HG03196 (cell line): ENCODE measurements at regions not wholly inside any gene's neighbourhood (a gene's known extent, or its start where the extent isn't known, plus 50 kb on each side); places are given as distances from the start of the nearest gene placed in this dataset.
"Not testable (repeated sequence)": the region's sequence is repeated elsewhere in the genome, so short reads cannot be mapped to it uniquely, and the experiment has no call there.

ENCODE experiments used
- ATAC-seq: cut with Tn5 transposase; IDR thresholded peaks from one replicate; pipeline ENCODE4 v1.9.1; 2021; ENCODE audit not compliant: unreplicated experiment

- ATAC-seq = no peak
Observed at GRCh38 chr4:71204056-71204455, 134.8 kb upstream of the SLC4A4 start.

GRCh38 chr4:71206763-71207162 lies 132.1 kb upstream of the SLC4A4 start:
- ATAC-seq = no peak

GRCh38 chr4:71209161-71209560 lies 129.7 kb upstream of the SLC4A4 start:
- ATAC-seq = no peak

- ATAC-seq = no peak
Observed at GRCh38 chr4:71210823-71211222, 128.0 kb upstream of the SLC4A4 start.

- ATAC-seq = no peak
Observed at GRCh38 chr4:71211748-71212147, 127.1 kb upstream of the SLC4A4 start.

- no peak for ATAC-seq
Observed at GRCh38 chr4:71212216-71212615, 126.6 kb upstream of the SLC4A4 start.

- ATAC-seq = no peak
Observed at GRCh38 chr4:71214578-71214977, 124.2 kb upstream of the SLC4A4 start.

GRCh38 chr4:71216316-71216959 lies 122.4 kb upstream of the SLC4A4 start:
- ATAC-seq = no peak

GRCh38 chr4:71217688-71218087 lies 121.1 kb upstream of the SLC4A4 start:
- ATAC-seq = no peak

- ATAC-seq = not testable (repeated sequence)
Observed at GRCh38 chr4:71220848-71221247, 118.0 kb upstream of the SLC4A4 start.

- no peak for ATAC-seq
Observed at GRCh38 chr4:71221510-71222466, 117.0 kb upstream of the SLC4A4 start.

- ATAC-seq = no peak
Observed at GRCh38 chr4:71222661-71223060, 116.2 kb upstream of the SLC4A4 start.

GRCh38 chr4:71229477-71230270 lies 109.1 kb upstream of the SLC4A4 start:
- ATAC-seq = peak; percentile 52

- ATAC-seq = no peak
Observed at GRCh38 chr4:71230271-71231128, 108.3 kb upstream of the SLC4A4 start.

- ATAC-seq = no peak
Observed at GRCh38 chr4:71231129-71232055, 107.4 kb upstream of the SLC4A4 start.

GRCh38 chr4:71232056-71232430 lies 106.8 kb upstream of the SLC4A4 start:
- no peak for ATAC-seq

GRCh38 chr4:71232846-71233245 lies 106.0 kb upstream of the SLC4A4 start:
- no peak for ATAC-seq

GRCh38 chr4:71235311-71236201 lies 103.3 kb upstream of the SLC4A4 start:
- no peak for ATAC-seq
